ENCODE measurements at regions not wholly inside any gene's neighbourhood (a gene's known extent, or its start where the extent isn't known, plus 50 kb on each side); places are given as distances from the start of the nearest gene placed in this dataset.

DNA sequence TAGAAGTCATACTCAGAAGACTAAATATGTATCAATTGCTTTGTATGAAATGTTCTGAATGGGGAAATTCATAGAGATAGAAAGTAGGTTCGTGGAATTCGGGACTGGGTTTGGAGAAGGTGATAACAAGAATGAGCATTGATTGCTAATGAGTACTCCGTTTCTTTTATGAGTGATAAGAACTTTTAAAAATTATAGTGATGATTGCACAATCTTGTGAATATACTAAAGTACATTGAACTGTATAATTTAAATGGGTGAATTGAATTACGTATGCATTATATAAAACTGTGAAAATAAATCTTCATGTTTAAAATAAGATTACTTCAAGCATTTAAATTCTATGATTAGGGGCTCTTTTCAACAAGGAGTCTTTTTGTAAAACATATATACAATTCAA lies 425.6 kb upstream of the NCAM2 start:
- no peak for TF ChIP-seq YY1 (IDR thresholded peaks at IDR 0.05; ENCODE audit: insufficient read depth, insufficient read length)
- no peak for TF ChIP-seq ZNF274 (IDR thresholded peaks at IDR 0.05; ENCODE audit: low read depth, low read length)

Data from NT2/D1 (cell line).